ENCODE measurements at regions not wholly inside any gene's neighbourhood (a gene's known extent, or its start where the extent isn't known, plus 50 kb on each side); places are given as distances from the start of the nearest gene placed in this dataset.
A peak's percentile ranks its signal among the peaks of the same experiment; 100 is the strongest.

DNA sequence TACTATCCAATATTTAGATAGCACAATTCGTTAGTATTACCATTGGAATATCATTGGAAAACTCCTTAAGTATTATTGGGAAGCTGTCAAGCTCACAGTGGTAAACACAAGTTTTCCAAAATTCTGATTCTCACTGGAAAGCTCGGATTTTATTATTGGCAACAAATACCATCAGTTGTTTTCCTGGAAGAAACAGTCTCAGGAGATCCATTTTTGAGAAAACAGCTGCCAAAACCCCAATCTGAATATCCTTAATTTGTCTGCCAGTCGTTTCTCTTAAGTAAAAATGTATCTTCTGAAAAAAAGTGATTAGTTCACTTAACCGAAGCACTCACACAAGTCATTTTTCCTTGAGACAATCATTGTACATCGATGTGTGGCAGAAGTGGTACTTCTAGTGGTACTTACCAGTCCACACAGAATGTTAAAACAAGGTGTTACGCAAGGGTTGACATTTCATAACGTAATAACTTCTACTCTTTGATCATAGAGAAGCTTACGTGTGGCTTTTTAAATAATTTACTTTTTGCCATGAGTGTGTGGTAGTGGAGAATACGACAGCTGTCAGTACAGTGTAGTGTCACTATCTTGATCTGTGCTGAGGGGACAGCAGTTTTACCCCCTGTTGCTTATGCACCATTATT lies 74.9 kb downstream of the FAM43A start:
- POLR2A ChIA-PET: no interaction called here

DNA sequence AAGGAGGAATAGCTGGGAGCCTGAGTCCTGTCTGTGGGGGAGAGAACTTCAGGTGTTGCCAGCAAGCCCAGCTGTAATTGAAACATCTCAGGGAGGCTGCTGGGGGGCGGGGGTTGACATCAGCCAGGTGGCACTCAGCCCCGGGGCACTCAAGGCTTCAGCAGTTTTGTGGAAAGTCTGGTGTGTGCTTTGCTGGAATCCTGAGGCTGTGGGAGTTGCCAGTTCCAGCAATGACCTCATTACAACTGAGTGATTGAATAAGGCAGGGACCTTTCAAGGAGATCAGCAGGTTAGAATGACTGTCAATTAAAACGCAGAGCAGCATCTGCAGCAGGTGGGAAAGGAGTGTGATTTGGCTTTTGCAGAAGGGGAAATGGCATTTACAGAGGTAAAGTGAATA lies 75.7 kb downstream of the FAM43A start:
- no peak for TF ChIP-seq CTCF (IDR thresholded peaks at IDR 0.05; ENCODE audit: low read depth, low read length)
- H3K4me3 ChIP-seq (ENCODE audit: low read depth, low read length): no peak overlapping the region
- H3K27ac ChIP-seq (ENCODE audit: low read depth, low read length): no peak overlapping the region
- peaks cover 31% of the 10 kb centered on the region for H3K27me3 ChIP-seq (ENCODE audit: control insufficient read depth, insufficient read depth, low read length)
- DNase-seq (ENCODE audit: low read depth, low spot score): no peak
- POLR2A ChIA-PET: no interaction called here
- no peaks in the 10 kb centered on the region for H3K9me3 ChIP-seq (ENCODE audit: control insufficient read depth, insufficient read depth, low read length)
- CTCF ChIA-PET: no interaction called here

More for the DNA sequence above, 74.9 kb downstream of the FAM43A start:
- CTCF ChIA-PET: no interaction called here
- Histone ChIP-seq H3K9me3 (ENCODE audit: control insufficient read depth, insufficient read depth, low read length) (no peaks in the 10 kb centered on the region), H3K27me3 (ENCODE audit: control insufficient read depth, insufficient read depth, low read length) (peaks cover 33% of the 10 kb centered on the region), H3K4me3 (ENCODE audit: low read depth, low read length) (no peak overlapping the region), H3K27ac (ENCODE audit: low read depth, low read length) (no peak overlapping the region)
- no peak for DNase-seq (ENCODE audit: low read depth, low spot score)
- no peak for TF ChIP-seq CTCF (IDR thresholded peaks at IDR 0.05; ENCODE audit: low read depth, low read length)

GRCh38 chr3:194766845-194767244 lies 81.2 kb downstream of the FAM43A start:
- ChIA-PET POLR2A (no interaction called here), CTCF (no interaction called here)
- Histone ChIP-seq H3K4me3 (ENCODE audit: low read depth, low read length) (no peak overlapping the region), H3K27ac (ENCODE audit: low read depth, low read length) (no peak overlapping the region), H3K27me3 (ENCODE audit: control insufficient read depth, insufficient read depth, low read length) (peaks cover 9% of the 10 kb centered on the region), H3K9me3 (ENCODE audit: control insufficient read depth, insufficient read depth, low read length) (no peaks in the 10 kb centered on the region)
- TF ChIP-seq CTCF (IDR thresholded peaks at IDR 0.05; ENCODE audit: low read depth, low read length): no peak
- DNase-seq (ENCODE audit: low read depth, low spot score): no peak

DNA sequence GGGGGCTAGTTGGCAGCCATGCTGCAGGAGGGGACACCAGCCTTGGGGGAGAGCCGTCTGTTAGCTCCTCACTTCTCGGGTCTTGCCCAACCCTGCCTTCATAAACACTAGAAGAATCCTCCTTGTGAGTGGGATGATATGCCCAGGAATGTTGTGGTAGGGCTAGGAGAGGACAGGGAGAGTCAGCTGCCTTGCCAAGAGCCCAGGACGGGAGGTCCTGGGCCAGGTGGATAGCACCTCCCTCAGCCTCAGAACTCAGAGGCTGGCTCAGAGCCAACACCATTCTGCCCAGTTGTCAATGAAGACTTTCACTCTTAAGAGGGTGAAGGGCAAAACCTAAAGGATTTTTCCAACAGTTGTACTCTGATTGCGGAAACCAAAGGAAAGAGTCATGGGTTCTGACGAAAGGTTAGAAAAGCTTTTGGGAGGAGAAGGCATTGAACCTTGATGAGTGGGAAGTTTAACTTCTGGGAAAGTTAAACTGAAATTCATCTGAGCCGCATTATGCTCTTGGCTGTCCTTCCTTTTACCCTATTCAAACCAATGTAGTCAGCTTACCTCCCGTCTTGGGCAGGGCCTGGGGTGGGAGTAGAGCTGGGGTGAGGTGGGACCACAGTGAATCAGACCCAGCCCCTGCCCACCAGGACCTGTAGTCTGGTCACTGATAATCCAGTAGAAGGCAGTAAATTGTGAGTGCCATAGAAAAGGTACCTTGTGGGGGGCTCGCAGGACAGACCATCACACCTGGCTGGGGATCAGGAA lies 81.9 kb downstream of the FAM43A start:
- no peak for TF ChIP-seq CTCF (IDR thresholded peaks at IDR 0.05; ENCODE audit: low read depth, low read length)
- no peaks in the 10 kb centered on the region for H3K9me3 ChIP-seq (ENCODE audit: control insufficient read depth, insufficient read depth, low read length)
- no peak for DNase-seq (ENCODE audit: low read depth, low spot score)
- H3K4me3 ChIP-seq (ENCODE audit: low read depth, low read length): no peak overlapping the region
- H3K27me3 ChIP-seq (ENCODE audit: control insufficient read depth, insufficient read depth, low read length): peaks cover 15% of the 10 kb centered on the region
- H3K27ac ChIP-seq (ENCODE audit: low read depth, low read length): no peak overlapping the region
- ChIA-PET POLR2A (no interaction called here), CTCF (no interaction called here)

GRCh38 chr3:194768586-194768985 lies 82.9 kb downstream of the FAM43A start:
- peak overlapping the region; percentile 17; the same call in 1 of the 2 replicates for H3K4me3 ChIP-seq (ENCODE audit: low read depth, low read length)
- POLR2A ChIA-PET: interaction anchor here (0.6 kb wide), 1 partner anchor 99 kb away, joined by 3 read pairs; no protein-coding TSS in a partner anchor
- no peaks in the 10 kb centered on the region for H3K9me3 ChIP-seq (ENCODE audit: control insufficient read depth, insufficient read depth, low read length)
- DNase-seq (ENCODE audit: low read depth, low spot score): no peak
- peaks cover 23% of the 10 kb centered on the region for H3K27me3 ChIP-seq (ENCODE audit: control insufficient read depth, insufficient read depth, low read length)
- CTCF ChIA-PET: no interaction called here
- TF ChIP-seq CTCF (IDR thresholded peaks at IDR 0.05; ENCODE audit: low read depth, low read length): no peak
- H3K27ac ChIP-seq (ENCODE audit: low read depth, low read length): no peak overlapping the region

Measured in AG04450 (cell line).